Ovary (tissue), 3 donors: ENCODE measurements at regions not wholly inside any gene's neighbourhood (a gene's known extent, or its start where the extent isn't known, plus 50 kb on each side); places are given as distances from the start of the nearest gene placed in this dataset.

Experiments used
- CTCF ChIP-seq, 3 donors: fragments of 450-650 bp in 2 of 3; fragments of 200-600 bp in 1 of 3; IDR thresholded peaks; one replicate each; pipeline versions ENCODE4 v1.5.1 to v1.8.0; 2016 to 2022; ENCODE audit warnings: antibody characterized with exemption in 3 of 3, mild to moderate bottlenecking in 1 of 3
- POLR2A ChIP-seq: fragments of 450-650 bp; IDR thresholded peaks from one replicate; pipeline ENCODE4 v1.6.1; 2017; ENCODE audit warnings: antibody characterized with exemption, mild to moderate bottlenecking, moderate library complexity
- donor health status: DM: no; HTN: no; CAD: no.

GRCh38 chr12:113700943-113701342 lies 229.3 kb upstream of the LHX5 start:
- TF ChIP-seq CTCF (IDR thresholded peaks at IDR 0.05) (no peak), POLR2A (no peak)
